Fibroblast of pulmonary artery (primary cell): ENCODE measurements at regions not wholly inside any gene's neighbourhood (a gene's known extent, or its start where the extent isn't known, plus 50 kb on each side); places are given as distances from the start of the nearest gene placed in this dataset.

ENCODE experiments used
- DNase-seq: peaks from one replicate; pipeline ENCODE4 v3.0.0-alpha.2; 2010; ENCODE audit warnings: low read depth
- H3K4me3 ChIP-seq: replicated peaks from 2 replicates; pipeline ENCODE4 v1.5.1; 2011; ENCODE audit warnings: low read depth, mild to moderate bottlenecking, control low read depth, low read length, moderate library complexity
- TF ChIP-seq, protein P1 (sequence below): IDR thresholded peaks from 2 replicates; pipeline ENCODE4 v1.5.1; 2011; ENCODE audit warnings: mild to moderate bottlenecking, control low read depth, low read length, inconsistent platforms; ENCODE audit errors: missing control alignments

DNA sequence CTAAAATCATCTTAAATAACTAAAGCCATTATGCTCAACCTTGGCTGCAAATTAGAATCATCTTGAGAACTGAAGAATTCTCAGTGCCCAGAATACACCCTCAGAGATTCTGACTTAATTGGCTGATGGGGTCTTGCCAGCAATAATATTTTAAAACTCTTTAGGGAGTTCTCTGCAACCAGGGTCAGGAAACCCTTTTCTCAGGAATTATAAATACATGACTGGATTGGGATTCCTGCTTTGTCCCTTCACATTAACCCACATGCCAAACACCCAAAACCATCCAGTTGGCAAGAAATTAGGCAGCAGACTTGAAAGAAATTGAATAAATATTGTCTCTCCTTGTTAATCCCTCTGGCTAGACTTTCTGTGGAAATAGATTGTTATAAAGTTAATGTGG lies 482.3 kb upstream of the NECTIN3 start:
- no peak for DNase-seq
- no peak overlapping the region for H3K4me3 ChIP-seq
- TF ChIP-seq, protein P1, sequence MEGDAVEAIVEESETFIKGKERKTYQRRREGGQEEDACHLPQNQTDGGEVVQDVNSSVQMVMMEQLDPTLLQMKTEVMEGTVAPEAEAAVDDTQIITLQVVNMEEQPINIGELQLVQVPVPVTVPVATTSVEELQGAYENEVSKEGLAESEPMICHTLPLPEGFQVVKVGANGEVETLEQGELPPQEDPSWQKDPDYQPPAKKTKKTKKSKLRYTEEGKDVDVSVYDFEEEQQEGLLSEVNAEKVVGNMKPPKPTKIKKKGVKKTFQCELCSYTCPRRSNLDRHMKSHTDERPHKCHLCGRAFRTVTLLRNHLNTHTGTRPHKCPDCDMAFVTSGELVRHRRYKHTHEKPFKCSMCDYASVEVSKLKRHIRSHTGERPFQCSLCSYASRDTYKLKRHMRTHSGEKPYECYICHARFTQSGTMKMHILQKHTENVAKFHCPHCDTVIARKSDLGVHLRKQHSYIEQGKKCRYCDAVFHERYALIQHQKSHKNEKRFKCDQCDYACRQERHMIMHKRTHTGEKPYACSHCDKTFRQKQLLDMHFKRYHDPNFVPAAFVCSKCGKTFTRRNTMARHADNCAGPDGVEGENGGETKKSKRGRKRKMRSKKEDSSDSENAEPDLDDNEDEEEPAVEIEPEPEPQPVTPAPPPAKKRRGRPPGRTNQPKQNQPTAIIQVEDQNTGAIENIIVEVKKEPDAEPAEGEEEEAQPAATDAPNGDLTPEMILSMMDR = no peak

DNA sequence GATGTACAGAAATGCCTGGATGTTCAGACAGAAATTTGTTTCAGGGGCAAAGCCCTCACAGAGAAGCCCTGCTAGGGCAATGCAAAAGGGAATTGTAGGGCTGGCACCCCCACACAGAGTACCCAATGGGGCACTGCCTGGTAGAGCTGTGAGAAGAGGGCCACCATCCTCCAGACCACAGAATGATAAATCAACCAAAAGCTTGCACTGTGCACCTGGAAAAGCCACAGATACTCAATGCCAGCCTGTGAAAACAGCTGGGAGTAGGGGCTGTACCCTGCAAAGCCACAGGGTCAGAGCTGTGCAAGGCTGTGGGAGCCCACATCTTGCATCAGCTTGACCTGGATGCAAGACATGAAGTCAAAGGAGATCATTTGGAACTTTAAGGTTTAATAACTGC lies 477.9 kb upstream of the NECTIN3 start:
- TF ChIP-seq, protein P1 = no peak
- H3K4me3 ChIP-seq = no peak overlapping the region
- no peak for DNase-seq

DNA sequence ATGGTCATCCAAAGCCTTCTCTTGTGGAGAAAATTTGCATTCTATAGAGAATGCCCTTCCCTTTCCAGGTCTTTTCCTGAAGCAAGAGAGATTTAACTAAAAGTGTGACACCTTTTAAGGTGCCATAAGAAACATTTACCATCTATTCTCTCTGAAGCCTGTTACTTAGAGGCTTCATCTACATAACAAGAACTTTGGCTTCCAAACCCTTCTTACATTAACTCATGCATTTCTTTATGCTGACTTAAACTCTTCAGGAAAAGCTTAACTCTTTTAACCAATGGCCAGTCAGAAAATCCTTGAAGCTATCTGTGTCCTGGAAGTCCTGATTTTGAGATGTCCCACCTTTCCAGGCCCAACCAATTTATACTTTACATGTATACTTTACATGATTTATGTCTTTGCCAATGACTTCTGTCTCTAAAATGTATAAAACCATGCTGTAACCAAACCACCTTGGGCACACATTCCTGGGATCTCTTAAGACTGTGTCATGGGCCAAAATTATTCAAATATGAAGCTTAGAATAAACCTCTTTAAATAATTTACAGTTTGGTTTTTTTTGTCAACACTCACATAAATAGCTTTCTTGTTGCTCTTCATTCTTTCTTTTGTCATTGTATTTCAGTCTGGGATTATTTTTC lies 472.6 kb upstream of the NECTIN3 start:
- TF ChIP-seq, protein P1 = no peak
- DNase-seq = peak; percentile 15
- H3K4me3 ChIP-seq = no peak overlapping the region

DNA sequence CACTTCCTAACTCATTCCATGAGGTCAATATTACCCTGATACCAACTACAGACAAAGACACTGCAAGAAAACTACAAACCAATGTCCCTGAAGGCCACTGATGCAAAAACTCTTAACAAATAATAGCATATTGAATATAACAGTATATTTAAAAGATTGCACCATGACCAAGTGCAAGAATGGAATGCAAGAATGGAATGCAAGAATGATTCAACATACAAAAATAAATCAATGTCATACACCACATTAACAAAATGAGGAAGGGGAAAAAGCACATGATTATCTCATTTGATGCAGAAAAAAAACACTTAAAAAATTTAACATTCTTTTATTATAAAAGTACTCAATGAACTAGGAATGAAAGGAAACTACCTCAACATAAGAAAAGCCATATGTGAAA lies 463.1 kb upstream of the NECTIN3 start:
- H3K4me3 ChIP-seq = no peak overlapping the region
- peak; percentile 57 for DNase-seq
- TF ChIP-seq, protein P1 = no peak

DNA sequence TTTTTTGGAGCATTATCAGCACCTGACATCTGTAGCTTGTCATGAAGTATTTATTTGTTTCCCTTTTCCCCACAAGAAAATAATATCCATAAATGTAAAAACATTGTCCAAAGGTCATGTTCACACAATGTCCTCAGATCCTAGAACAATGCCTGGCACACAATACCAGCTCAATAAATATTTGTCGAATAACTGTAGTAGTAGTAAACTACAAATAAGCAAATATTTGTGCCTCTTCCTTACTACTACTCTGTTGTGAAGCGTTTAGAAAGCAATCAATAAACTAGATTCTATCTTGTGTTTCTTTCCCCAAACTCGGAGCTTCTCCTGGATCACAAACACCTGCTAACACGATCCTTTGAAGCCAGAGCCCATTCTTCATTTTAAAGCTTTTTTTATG lies 459.6 kb upstream of the NECTIN3 start:
- no peak for DNase-seq
- TF ChIP-seq, protein P1 = no peak
- no peak overlapping the region for H3K4me3 ChIP-seq

DNA sequence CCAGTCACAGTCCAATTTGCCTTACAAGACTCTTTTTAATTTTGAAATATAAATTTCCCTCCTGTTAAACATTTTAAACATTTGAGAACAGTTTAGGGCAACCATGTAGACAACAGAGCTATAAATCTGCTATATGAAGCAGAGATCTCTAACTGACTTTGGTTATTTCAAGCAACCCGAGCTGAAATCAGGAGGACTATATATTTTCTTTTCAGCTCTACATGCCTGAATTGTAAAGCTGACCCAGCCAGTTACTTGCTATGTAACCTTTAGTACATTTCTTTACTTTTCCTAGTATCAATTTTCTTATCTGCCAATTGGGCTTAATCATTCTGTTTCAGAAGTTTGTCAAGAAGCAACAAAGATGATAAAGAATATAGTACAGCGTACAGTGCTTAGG lies 457.4 kb upstream of the NECTIN3 start:
- TF ChIP-seq, protein P1 = no peak
- DNase-seq = no peak
- no peak overlapping the region for H3K4me3 ChIP-seq

DNA sequence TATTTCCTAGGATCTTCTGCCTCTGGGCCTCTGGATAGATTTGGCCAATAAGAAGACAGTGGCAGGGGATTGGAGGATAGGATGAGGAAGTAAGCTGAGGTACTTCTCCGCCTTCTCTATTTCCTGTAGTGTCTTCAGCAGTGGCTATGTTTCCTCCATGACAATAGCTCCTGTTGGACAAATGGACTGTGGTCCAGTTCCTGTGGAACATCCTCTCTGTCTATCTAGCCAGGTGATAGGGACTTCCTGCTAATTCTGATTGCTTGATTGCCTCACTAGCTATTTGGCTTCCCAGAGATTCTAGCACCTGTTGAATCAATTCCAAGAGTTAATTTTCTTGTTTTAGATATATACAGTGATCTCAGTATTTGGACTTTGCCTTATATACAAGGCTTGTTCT lies 456.2 kb upstream of the NECTIN3 start:
- TF ChIP-seq, protein P1 = no peak
- DNase-seq = no peak
- H3K4me3 ChIP-seq = no peak overlapping the region
